HG03342 (cell line): ENCODE measurements at regions not wholly inside any gene's neighbourhood (a gene's known extent, or its start where the extent isn't known, plus 50 kb on each side); places are given as distances from the start of the nearest gene placed in this dataset.
"Not testable (repeated sequence)": the region's sequence is repeated elsewhere in the genome, so short reads cannot be mapped to it uniquely, and the experiment has no call there.

Experiments used
- ATAC-seq: cut with Tn5 transposase; IDR thresholded peaks from one replicate; pipeline ENCODE4 v1.9.1; 2021; ENCODE audit warnings: mild to moderate bottlenecking, moderate library complexity; ENCODE audit not compliant: unreplicated experiment

- no peak for ATAC-seq
Observed at GRCh38 chr4:32589853-32590252, 1869.7 kb downstream of the PCDH7 start.

GRCh38 chr4:32597354-32597753 lies 1877.2 kb downstream of the PCDH7 start:
- no peak for ATAC-seq

GRCh38 chr4:32601848-32602247 lies 1881.7 kb downstream of the PCDH7 start:
- ATAC-seq: no peak

- ATAC-seq: no peak
Observed at GRCh38 chr4:32607978-32608377, 1887.8 kb downstream of the PCDH7 start.

- no peak for ATAC-seq
Observed at GRCh38 chr4:32624943-32625603, 1904.9 kb downstream of the PCDH7 start.

- no peak for ATAC-seq
Observed at GRCh38 chr4:32625687-32626337, 1905.6 kb downstream of the PCDH7 start.

GRCh38 chr4:32631831-32632230 lies 1911.7 kb downstream of the PCDH7 start:
- ATAC-seq: no peak

GRCh38 chr4:32633421-32633820 lies 1913.3 kb downstream of the PCDH7 start:
- no peak for ATAC-seq

GRCh38 chr4:32645653-32646052 lies 1925.5 kb downstream of the PCDH7 start:
- ATAC-seq: no peak

GRCh38 chr4:32658019-32658418 lies 1937.8 kb downstream of the PCDH7 start:
- no peak for ATAC-seq

- no peak for ATAC-seq
Observed at GRCh38 chr4:32661229-32661628, 1941.1 kb downstream of the PCDH7 start.

- no peak for ATAC-seq
Observed at GRCh38 chr4:32662803-32663202, 1942.6 kb downstream of the PCDH7 start.

GRCh38 chr4:32672359-32672758 lies 1952.2 kb downstream of the PCDH7 start:
- ATAC-seq: no peak

- ATAC-seq: no peak
Observed at GRCh38 chr4:32680946-32681345, 1960.8 kb downstream of the PCDH7 start.

GRCh38 chr4:32684160-32684559 lies 1964.0 kb downstream of the PCDH7 start:
- no peak for ATAC-seq

GRCh38 chr4:32686123-32686522 lies 1966.0 kb downstream of the PCDH7 start:
- no peak for ATAC-seq

GRCh38 chr4:32689518-32689917 lies 1969.3 kb downstream of the PCDH7 start:
- no peak for ATAC-seq

- ATAC-seq: no peak
Observed at GRCh38 chr4:32697281-32697814, 1977.2 kb downstream of the PCDH7 start.

- no peak for ATAC-seq
Observed at GRCh38 chr4:32700838-32701237, 1980.7 kb downstream of the PCDH7 start.

- ATAC-seq: no peak
Observed at GRCh38 chr4:32706893-32707292, 1986.7 kb downstream of the PCDH7 start.

- ATAC-seq: not testable (repeated sequence)
Observed at GRCh38 chr4:32716090-32716620, 1996.0 kb downstream of the PCDH7 start.
